Activated CD4-positive, alpha-beta memory T cell treated with anti-CD3 and anti-CD28 coated beads, Interleukin-2, amount 10 ng/mL, durations not matched to agents 7 days and 5 days (primary cell): ENCODE measurements at regions not wholly inside any gene's neighbourhood (a gene's known extent, or its start where the extent isn't known, plus 50 kb on each side); places are given as distances from the start of the nearest gene placed in this dataset.

Experiments
- CTCF ChIA-PET: fragments of 350-600 bp; sonication (Branson Sonifier 250); formaldehyde crosslinking; loops from one replicate; lab custom pipeline; 2021; ENCODE audit warnings: antibody characterized with exemption, inconsistent platforms; lab: Charles Lee
- POLR2A ChIA-PET: fragments of 350-600 bp; sonication (Branson Sonifier 250); formaldehyde crosslinking; loops from one replicate; lab custom pipeline; 2021; ENCODE audit warnings: antibody characterized with exemption; lab: Charles Lee
- DNase-seq: peaks from one replicate; pipeline ENCODE4 v3.0.0-alpha.2; 2020
- H3K27ac Mint-ChIP-seq: one replicate; pipeline ENCODE4 v1.8.0; 2021; ENCODE audit warnings: mild to moderate bottlenecking, mixed read lengths
- H3K27me3 Mint-ChIP-seq: one replicate; pipeline ENCODE4 v1.8.0; 2021; ENCODE audit warnings: mixed read lengths
- H3K36me3 Mint-ChIP-seq: one replicate; pipeline ENCODE4 v1.8.0; 2021; ENCODE audit warnings: low read depth, mixed read lengths
- H3K4me1 Mint-ChIP-seq: one replicate; pipeline ENCODE4 v1.8.0; 2021; ENCODE audit warnings: mixed read lengths
- H3K4me3 Mint-ChIP-seq: one replicate; pipeline ENCODE4 v1.8.0; 2021; ENCODE audit warnings: mild to moderate bottlenecking, mixed read lengths
- H3K9me3 Mint-ChIP-seq: one replicate; pipeline ENCODE4 v1.8.0; 2021; ENCODE audit warnings: mixed read lengths

GRCh38 chr10:33398796-33399195 is 64.3 kb upstream of the NRP1 start:
- Mint-ChIP-seq H3K4me1 (no peaks in the 10 kb centered on the region), H3K36me3 (no peaks in the 10 kb centered on the region), H3K9me3 (peaks cover 6% of the 10 kb centered on the region), H3K27me3 (peaks cover 7% of the 10 kb centered on the region), H3K27ac (no peak overlapping the region), H3K4me3 (no peak overlapping the region)
- DNase-seq, result no peak
- CTCF ChIA-PET, result no interaction called here
- POLR2A ChIA-PET, result no interaction called here

- Mint-ChIP-seq H3K27me3 (peaks cover 2% of the 10 kb centered on the region), H3K27ac (no peak overlapping the region), H3K9me3 (peaks cover 6% of the 10 kb centered on the region), H3K4me3 (no peak overlapping the region), H3K36me3 (no peaks in the 10 kb centered on the region), H3K4me1 (no peaks in the 10 kb centered on the region)
- CTCF ChIA-PET, result no interaction called here
- POLR2A ChIA-PET, result no interaction called here
- no peak for DNase-seq
Measured at GRCh38 chr10:33396938-33397337, 62.5 kb upstream of the NRP1 start.

- Mint-ChIP-seq H3K36me3 (no peaks in the 10 kb centered on the region), H3K4me3 (no peak overlapping the region), H3K27ac (no peak overlapping the region), H3K27me3 (peaks cover 6% of the 10 kb centered on the region), H3K4me1 (no peaks in the 10 kb centered on the region), H3K9me3 (peaks cover 6% of the 10 kb centered on the region)
- DNase-seq, result no peak
- ChIA-PET CTCF (no interaction called here), POLR2A (no interaction called here)
Measured at GRCh38 chr10:33396279-33396678, 61.8 kb upstream of the NRP1 start.

- DNase-seq, result no peak
- Mint-ChIP-seq H3K4me1 (no peaks in the 10 kb centered on the region), H3K9me3 (peaks cover 6% of the 10 kb centered on the region), H3K36me3 (no peaks in the 10 kb centered on the region), H3K27ac (no peak overlapping the region), H3K4me3 (no peak overlapping the region), H3K27me3 (peaks cover 11% of the 10 kb centered on the region)
- POLR2A ChIA-PET, result no interaction called here
- CTCF ChIA-PET, result no interaction called here
Measured at GRCh38 chr10:33395201-33395600, 60.7 kb upstream of the NRP1 start.

GRCh38 chr10:33392706-33393105 is 58.2 kb upstream of the NRP1 start:
- Mint-ChIP-seq H3K36me3 (no peaks in the 10 kb centered on the region), H3K4me3 (no peak overlapping the region), H3K27ac (no peak overlapping the region), H3K4me1 (no peaks in the 10 kb centered on the region), H3K9me3 (peaks cover 6% of the 10 kb centered on the region), H3K27me3 (peaks cover 18% of the 10 kb centered on the region)
- ChIA-PET POLR2A (no interaction called here), CTCF (no interaction called here)
- DNase-seq, result no peak

- H3K36me3 Mint-ChIP-seq, result no peaks in the 10 kb centered on the region
- ChIA-PET POLR2A (no interaction called here), CTCF (no interaction called here)
- peaks cover 5% of the 10 kb centered on the region for H3K9me3 Mint-ChIP-seq
- DNase-seq, result no peak
- H3K27me3 Mint-ChIP-seq, result peaks cover 21% of the 10 kb centered on the region
- no peaks in the 10 kb centered on the region for H3K4me1 Mint-ChIP-seq
- H3K4me3 Mint-ChIP-seq, result no peak overlapping the region
- no peak overlapping the region for H3K27ac Mint-ChIP-seq
Measured at GRCh38 chr10:33391611-33392465, 57.4 kb upstream of the NRP1 start.

- POLR2A ChIA-PET, result no interaction called here
- CTCF ChIA-PET, result no interaction called here
- H3K9me3 Mint-ChIP-seq, result no peaks in the 10 kb centered on the region
- no peaks in the 10 kb centered on the region for H3K4me1 Mint-ChIP-seq
- no peak overlapping the region for H3K27ac Mint-ChIP-seq
- no peak overlapping the region for H3K4me3 Mint-ChIP-seq
- H3K27me3 Mint-ChIP-seq, result peaks cover 23% of the 10 kb centered on the region
- DNase-seq, result no peak
- no peaks in the 10 kb centered on the region for H3K36me3 Mint-ChIP-seq
Measured at GRCh38 chr10:33390046-33390445, 55.6 kb upstream of the NRP1 start.

- no peak for DNase-seq
- Mint-ChIP-seq H3K9me3 (no peaks in the 10 kb centered on the region), H3K36me3 (no peaks in the 10 kb centered on the region), H3K4me3 (no peak overlapping the region), H3K27ac (no peak overlapping the region), H3K4me1 (no peaks in the 10 kb centered on the region), H3K27me3 (peaks cover 28% of the 10 kb centered on the region)
- ChIA-PET CTCF (no interaction called here), POLR2A (no interaction called here)
Measured at GRCh38 chr10:33388785-33389184, 54.3 kb upstream of the NRP1 start.

- CTCF ChIA-PET, result no interaction called here
- DNase-seq, result no peak
- H3K9me3 Mint-ChIP-seq, result no peaks in the 10 kb centered on the region
- no peak overlapping the region for H3K27ac Mint-ChIP-seq
- no peaks in the 10 kb centered on the region for H3K36me3 Mint-ChIP-seq
- POLR2A ChIA-PET, result no interaction called here
- H3K27me3 Mint-ChIP-seq, result peaks cover 28% of the 10 kb centered on the region
- H3K4me3 Mint-ChIP-seq, result no peak overlapping the region
- H3K4me1 Mint-ChIP-seq, result no peaks in the 10 kb centered on the region
Measured at GRCh38 chr10:33388382-33388781, 53.9 kb upstream of the NRP1 start.

- H3K9me3 Mint-ChIP-seq, result no peaks in the 10 kb centered on the region
- CTCF ChIA-PET, result interaction anchor here (0.7 kb wide), 1 partner anchor 354 kb away, joined by 4 read pairs; no protein-coding TSS in a partner anchor
- no peak overlapping the region for H3K4me3 Mint-ChIP-seq
- DNase-seq, result no peak
- H3K27ac Mint-ChIP-seq, result no peak overlapping the region
- H3K36me3 Mint-ChIP-seq, result no peaks in the 10 kb centered on the region
- H3K4me1 Mint-ChIP-seq, result no peaks in the 10 kb centered on the region
- peaks cover 31% of the 10 kb centered on the region for H3K27me3 Mint-ChIP-seq
- POLR2A ChIA-PET, result no interaction called here
Measured at GRCh38 chr10:33387720-33388119, 53.3 kb upstream of the NRP1 start.

GRCh38 chr10:33386926-33387325 is 52.5 kb upstream of the NRP1 start:
- no peak overlapping the region for H3K4me3 Mint-ChIP-seq
- peaks cover 34% of the 10 kb centered on the region for H3K27me3 Mint-ChIP-seq
- H3K9me3 Mint-ChIP-seq, result no peaks in the 10 kb centered on the region
- H3K27ac Mint-ChIP-seq, result no peak overlapping the region
- DNase-seq, result no peak
- POLR2A ChIA-PET, result no interaction called here
- no peaks in the 10 kb centered on the region for H3K36me3 Mint-ChIP-seq
- CTCF ChIA-PET, result interaction anchor here (0.7 kb wide), 3 partner anchors 53 to 355 kb away, joined by 3 to 4 read pairs (median 3); no protein-coding TSS in a partner anchor
- H3K4me1 Mint-ChIP-seq, result no peaks in the 10 kb centered on the region

- Mint-ChIP-seq H3K36me3 (no peaks in the 10 kb centered on the region), H3K4me1 (no peaks in the 10 kb centered on the region), H3K4me3 (no peak overlapping the region), H3K9me3 (no peaks in the 10 kb centered on the region), H3K27me3 (peaks cover 35% of the 10 kb centered on the region), H3K27ac (no peak overlapping the region)
- no peak for DNase-seq
- POLR2A ChIA-PET, result no interaction called here
- CTCF ChIA-PET, result no interaction called here
Measured at GRCh38 chr10:33385686-33386085, 51.2 kb upstream of the NRP1 start.

GRCh38 chr10:33385015-33385414 is 50.5 kb upstream of the NRP1 start:
- H3K27me3 Mint-ChIP-seq, result peaks cover 37% of the 10 kb centered on the region
- POLR2A ChIA-PET, result no interaction called here
- no peaks in the 10 kb centered on the region for H3K36me3 Mint-ChIP-seq
- no peak overlapping the region for H3K27ac Mint-ChIP-seq
- CTCF ChIA-PET, result no interaction called here
- no peaks in the 10 kb centered on the region for H3K9me3 Mint-ChIP-seq
- H3K4me1 Mint-ChIP-seq, result no peaks in the 10 kb centered on the region
- DNase-seq, result no peak
- no peak overlapping the region for H3K4me3 Mint-ChIP-seq
